Lower leg skin (tissue), 3 donors: ENCODE measurements at regions not wholly inside any gene's neighbourhood (a gene's known extent, or its start where the extent isn't known, plus 50 kb on each side); places are given as distances from the start of the nearest gene placed in this dataset.

ENCODE experiments used
- POLR2A ChIP-seq, 2 donors: fragments of 450-650 bp; IDR thresholded peaks; one replicate each; pipeline ENCODE4 v1.6.1; 2016 to 2017; ENCODE audit warnings: antibody characterized with exemption in 2 of 2, mild to moderate bottlenecking in 1 of 2, moderate library complexity in 1 of 2
- TF ChIP-seq, protein P1 (sequence below), 3 donors: fragments of 450-650 bp; IDR thresholded peaks; one replicate each; pipeline ENCODE4 v1.5.1; 2016; ENCODE audit warnings: antibody characterized with exemption in 3 of 3, mild to moderate bottlenecking in 3 of 3, moderate library complexity in 2 of 3

DNA sequence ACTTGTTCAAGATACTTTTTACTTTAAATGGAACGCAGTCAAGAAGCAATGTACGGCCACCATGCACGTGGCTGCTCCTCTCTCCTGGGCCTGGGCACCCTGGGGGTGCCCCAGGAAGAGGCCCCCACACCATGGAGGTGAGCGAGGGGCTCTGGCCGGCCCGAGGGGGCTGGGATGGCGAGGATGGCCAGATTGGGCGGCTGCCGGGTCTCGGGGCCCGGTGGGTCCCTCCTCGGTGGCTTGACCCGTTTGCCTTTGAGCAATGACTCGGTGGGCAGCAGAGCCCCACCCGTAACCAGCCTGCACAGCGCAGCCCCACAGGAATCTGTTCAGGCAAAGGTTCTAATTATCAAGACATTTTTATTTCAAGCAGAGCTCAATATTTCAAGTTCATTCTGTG, 167.4 kb downstream of the BRD1 start:
- TF ChIP-seq, protein P1, sequence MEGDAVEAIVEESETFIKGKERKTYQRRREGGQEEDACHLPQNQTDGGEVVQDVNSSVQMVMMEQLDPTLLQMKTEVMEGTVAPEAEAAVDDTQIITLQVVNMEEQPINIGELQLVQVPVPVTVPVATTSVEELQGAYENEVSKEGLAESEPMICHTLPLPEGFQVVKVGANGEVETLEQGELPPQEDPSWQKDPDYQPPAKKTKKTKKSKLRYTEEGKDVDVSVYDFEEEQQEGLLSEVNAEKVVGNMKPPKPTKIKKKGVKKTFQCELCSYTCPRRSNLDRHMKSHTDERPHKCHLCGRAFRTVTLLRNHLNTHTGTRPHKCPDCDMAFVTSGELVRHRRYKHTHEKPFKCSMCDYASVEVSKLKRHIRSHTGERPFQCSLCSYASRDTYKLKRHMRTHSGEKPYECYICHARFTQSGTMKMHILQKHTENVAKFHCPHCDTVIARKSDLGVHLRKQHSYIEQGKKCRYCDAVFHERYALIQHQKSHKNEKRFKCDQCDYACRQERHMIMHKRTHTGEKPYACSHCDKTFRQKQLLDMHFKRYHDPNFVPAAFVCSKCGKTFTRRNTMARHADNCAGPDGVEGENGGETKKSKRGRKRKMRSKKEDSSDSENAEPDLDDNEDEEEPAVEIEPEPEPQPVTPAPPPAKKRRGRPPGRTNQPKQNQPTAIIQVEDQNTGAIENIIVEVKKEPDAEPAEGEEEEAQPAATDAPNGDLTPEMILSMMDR (IDR thresholded peaks at IDR 0.05), result no peak
- no peak for TF ChIP-seq POLR2A (IDR thresholded peaks at IDR 0.05)
